Fibroblast of skin of abdomen (primary cell): ENCODE measurements at regions not wholly inside any gene's neighbourhood (a gene's known extent, or its start where the extent isn't known, plus 50 kb on each side); places are given as distances from the start of the nearest gene placed in this dataset.
"Not testable (repeated sequence)": the region's sequence is repeated elsewhere in the genome, so short reads cannot be mapped to it uniquely, and the experiment has no call there.

Experiments
- DNase-seq: peaks from one replicate; pipeline ENCODE4 v3.0.0-alpha.2; 2013

GRCh38 chr15:75792236-75792635, 51.0 kb upstream of the UBE2Q2 start:
- DNase-seq = not testable (repeated sequence)

GRCh38 chr15:75791337-75791713, 51.9 kb upstream of the UBE2Q2 start:
- DNase-seq = no peak

- no peak for DNase-seq
These were observed 52.5 kb upstream of the UBE2Q2 start for GRCh38 chr15:75790631-75791336.

GRCh38 chr15:75786575-75786947, 56.7 kb upstream of the UBE2Q2 start:
- DNase-seq = no peak

GRCh38 chr15:75785771-75786574, 57.3 kb upstream of the UBE2Q2 start:
- DNase-seq = peak; percentile 8

- DNase-seq = not testable (repeated sequence)
These were observed 58.5 kb upstream of the UBE2Q2 start for GRCh38 chr15:75784511-75785480.

GRCh38 chr15:75783566-75783965, 59.7 kb upstream of the UBE2Q2 start:
- not testable (repeated sequence) for DNase-seq

GRCh38 chr15:75782926-75783325, 60.3 kb upstream of the UBE2Q2 start:
- no peak for DNase-seq

- not testable (repeated sequence) for DNase-seq
These were observed 62.3 kb upstream of the UBE2Q2 start for GRCh38 chr15:75780995-75781394.

- no peak for DNase-seq
These were observed 63.7 kb upstream of the UBE2Q2 start for GRCh38 chr15:75779504-75779903.

- DNase-seq = peak; percentile 58
These were observed 64.4 kb upstream of the CSPG4 start for GRCh38 chr15:75776871-75777610.

- DNase-seq = peak; percentile 75
These were observed 63.4 kb upstream of the CSPG4 start for GRCh38 chr15:75776065-75776423.

- no peak for DNase-seq
These were observed 62.8 kb upstream of the CSPG4 start for GRCh38 chr15:75775296-75776064.

- DNase-seq = not testable (repeated sequence)
These were observed 61.3 kb upstream of the CSPG4 start for GRCh38 chr15:75773974-75774373.

GRCh38 chr15:75771054-75771453, 58.4 kb upstream of the CSPG4 start:
- DNase-seq = not testable (repeated sequence)

GRCh38 chr15:75770131-75770530, 57.5 kb upstream of the CSPG4 start:
- no peak for DNase-seq

- not testable (repeated sequence) for DNase-seq
These were observed 55.9 kb upstream of the CSPG4 start for GRCh38 chr15:75768526-75768925.

- DNase-seq = not testable (repeated sequence)
These were observed 53.1 kb upstream of the CSPG4 start for GRCh38 chr15:75765551-75766305.

- DNase-seq = not testable (repeated sequence)
These were observed 52.4 kb upstream of the CSPG4 start for GRCh38 chr15:75764845-75765550.
